Esophagus squamous epithelium (tissue), 5 donors: ENCODE measurements at regions not wholly inside any gene's neighbourhood (a gene's known extent, or its start where the extent isn't known, plus 50 kb on each side); places are given as distances from the start of the nearest gene placed in this dataset.

Experiments used
- DNase-seq: peaks from one replicate; lab custom pipeline; 2025; lab: John Stamatoyannopoulos, UW
- H3K27ac ChIP-seq, 4 donors: fragments of 200-600 bp; sonication (generic); one replicate each; pipeline ENCODE4 v1.5.1; 2016 to 2019; ENCODE audit warnings: mild to moderate bottlenecking in 1 of 4
- H3K27me3 ChIP-seq, 4 donors: fragments of 200-600 bp; sonication (generic); 1 replicate in 3 of 4; 2 replicates in 1 of 4; pipeline versions ENCODE4 v1.5.1 to v1.6.0; 2017 to 2021; ENCODE audit warnings: antibody characterized with exemption in 1 of 4
- H3K36me3 ChIP-seq, 3 donors: fragments of 200-600 bp; sonication (generic); one replicate each; pipeline ENCODE4 v1.5.1; 2016 to 2019
- H3K4me1 ChIP-seq, 3 donors: fragments of 200-600 bp; sonication (generic); one replicate each; pipeline ENCODE4 v1.5.1; 2017 to 2019
- H3K4me3 ChIP-seq, 4 donors: fragments of 200-600 bp; sonication (generic); 1 replicate in 3 of 4; 2 replicates in 1 of 4; pipeline ENCODE4 v1.5.1; 2016 to 2019; ENCODE audit warnings: mild to moderate bottlenecking in 2 of 4, moderate library complexity in 1 of 4
- H3K9me3 ChIP-seq, 3 donors: fragments of 200-600 bp; sonication (generic); one replicate each; pipeline ENCODE4 v1.5.1; 2016 to 2019
- CTCF ChIP-seq, 6 experiments: fragments of 450-650 bp in 4 of 6; fragments of 200-600 bp in 2 of 6; sonication (generic) in 2 of 6; IDR thresholded peaks; one replicate each; pipeline ENCODE4 v1.5.1; 2016 to 2019; ENCODE audit warnings: antibody characterized with exemption in 6 of 6, mild to moderate bottlenecking in 4 of 6, moderate library complexity in 4 of 6
- POLR2A ChIP-seq, 4 donors: fragments of 450-650 bp; IDR thresholded peaks; one replicate each; pipeline ENCODE4 v1.6.1; 2017; ENCODE audit warnings: antibody characterized with exemption in 4 of 4, mild to moderate bottlenecking in 4 of 4, moderate library complexity in 3 of 4
- WGBS, 2 donors: methylation state at CpG; one replicate each; pipeline ENCODE4 v1.1.5; 2018; 5-methylcytosine and 5-hydroxymethylcytosine counted together
- intact Hi-C: fragments of 100-400 bp; cut with DNase I; formaldehyde crosslinking; loops from one replicate; pipeline ENCODE4 v1.15.0; 2022
- donor health status: DM: yes; HTN: yes; CAD: no.

- Histone ChIP-seq H3K9me3 (no peaks in the 10 kb centered on the region), H3K4me1 (peaks cover 31 to 64% (median 36%) of the 10 kb centered on the region in 3 donors), H3K4me3 (no peak overlapping the region), H3K27ac (peak overlapping the region; percentile 41 to 79 (median 72)), H3K27me3 (no peaks in the 10 kb centered on the region), H3K36me3 (peaks cover 0 to 68% (median 6%) of the 10 kb centered on the region in 3 donors)
- WGBS, 2 donors, result 60 to 74% methylated on average over 5 of the region's 5 CpGs
- no peak for TF ChIP-seq CTCF (IDR thresholded peaks at IDR 0.05)
- TF ChIP-seq POLR2A (IDR thresholded peaks at IDR 0.05), result no peak
- no peak for DNase-seq
- intact Hi-C loops, result no loop called here
These were observed 146.7 kb upstream of the KLF14 start for GRCh38 chr7:130880668-130881067.

GRCh38 chr7:130881091-130881798 is 147.2 kb upstream of the KLF14 start:
- Histone ChIP-seq H3K27ac (peak overlapping the region; percentile 41 to 79 (median 72)), H3K4me3 (no peak overlapping the region), H3K9me3 (no peaks in the 10 kb centered on the region), H3K36me3 (peaks cover 0 to 73% (median 6%) of the 10 kb centered on the region in 3 donors), H3K4me1 (peaks cover 31 to 64% (median 40%) of the 10 kb centered on the region in 3 donors), H3K27me3 (no peaks in the 10 kb centered on the region)
- TF ChIP-seq CTCF (IDR thresholded peaks at IDR 0.05) (no peak), POLR2A (IDR thresholded peaks at IDR 0.05) (no peak)
- intact Hi-C loops, result no loop called here
- 20 to 50% methylated on average over 3 of the region's 3 CpGs for WGBS, 2 donors
- no peak for DNase-seq

GRCh38 chr7:130881799-130882141 is 147.8 kb upstream of the KLF14 start:
- 44 to 59% methylated on average over 4 to 5 of the region's 5 CpGs for WGBS, 2 donors
- peaks cover 0 to 75% (median 6%) of the 10 kb centered on the region in 3 donors for H3K36me3 ChIP-seq
- H3K4me1 ChIP-seq, result peaks cover 35 to 67% (median 45%) of the 10 kb centered on the region in 3 donors

GRCh38 chr7:130882396-130882795 is 148.4 kb upstream of the KLF14 start:
- H3K4me1 ChIP-seq, result peaks cover 37 to 73% (median 51%) of the 10 kb centered on the region in 3 donors
- peaks cover 0 to 69% (median 6%) of the 10 kb centered on the region in 3 donors for H3K36me3 ChIP-seq
- no peaks in the 10 kb centered on the region for H3K9me3 ChIP-seq
- intact Hi-C loops, result no loop called here
- H3K4me3 ChIP-seq, result no peak overlapping the region
- peak overlapping the region; percentile 41 to 79 (median 72) for H3K27ac ChIP-seq
- H3K27me3 ChIP-seq, result no peaks in the 10 kb centered on the region
- TF ChIP-seq CTCF (IDR thresholded peaks at IDR 0.05) (no peak), POLR2A (IDR thresholded peaks at IDR 0.05) (no peak)
- DNase-seq, result no peak
- 33 to 93% methylated on average over 2 of the region's 2 CpGs for WGBS, 2 donors

More at GRCh38 chr7:130881799-130882141, 147.8 kb upstream of the KLF14 start:
- no peak overlapping the region for H3K4me3 ChIP-seq
- H3K27me3 ChIP-seq, result no peaks in the 10 kb centered on the region
- intact Hi-C loops, result no loop called here
- TF ChIP-seq CTCF (IDR thresholded peaks at IDR 0.05) (no peak), POLR2A (IDR thresholded peaks at IDR 0.05) (no peak)
- H3K27ac ChIP-seq, result peak overlapping the region; percentile 41 to 79 (median 72)
- DNase-seq, result no peak
- no peaks in the 10 kb centered on the region for H3K9me3 ChIP-seq

- Histone ChIP-seq H3K27me3 (no peaks in the 10 kb centered on the region), H3K9me3 (no peaks in the 10 kb centered on the region), H3K27ac (peak overlapping the region; percentile 64 to 77 (median 71)), H3K36me3 (peaks cover 0 to 55% (median 0%) of the 10 kb centered on the region in 3 donors), H3K4me1 (peaks cover 43 to 89% (median 65%) of the 10 kb centered on the region in 3 donors), H3K4me3 (no peak overlapping the region)
- intact Hi-C loops, result no loop called here
- TF ChIP-seq CTCF (IDR thresholded peaks at IDR 0.05), result no peak
- TF ChIP-seq POLR2A (IDR thresholded peaks at IDR 0.05), result no peak
- 74 to 82% methylated on average over 6 of the region's 6 CpGs for WGBS, 2 donors
- DNase-seq, result no peak
These were observed 149.9 kb upstream of the KLF14 start for GRCh38 chr7:130883928-130884327.
